ENCODE measurements at regions not wholly inside any gene's neighbourhood (a gene's known extent, or its start where the extent isn't known, plus 50 kb on each side); places are given as distances from the start of the nearest gene placed in this dataset.

- TF ChIP-seq ZNF274 (IDR thresholded peaks at IDR 0.05; ENCODE audit: low read depth, low read length) (no peak), YY1 (IDR thresholded peaks at IDR 0.05; ENCODE audit: insufficient read depth, insufficient read length) (no peak), SUZ12 (IDR thresholded peaks at IDR 0.05; ENCODE audit: extremely low read depth, insufficient read depth, insufficient read length) (no peak)
Measured at GRCh38 chr14:71675900-71676287, 256.3 kb upstream of the RGS6 start.
